ENCODE measurements at regions not wholly inside any gene's neighbourhood (a gene's known extent, or its start where the extent isn't known, plus 50 kb on each side); places are given as distances from the start of the nearest gene placed in this dataset.

GRCh38 chr18:44036501-44036900 lies 644.2 kb upstream of the SETBP1 start:
- Mint-ChIP-seq H3K4me3 (no peak overlapping the region), H3K9me3 (no peaks in the 10 kb centered on the region), H3K27me3 (ENCODE audit: insufficient read depth) (no peaks in the 10 kb centered on the region), H3K36me3 (ENCODE audit: low read depth) (no peaks in the 10 kb centered on the region), H3K27ac (no peak overlapping the region), H3K4me1 (peaks cover 12% of the 10 kb centered on the region)
- Histone ChIP-seq H3K9me3 (ENCODE audit: control insufficient read depth, low read length) (no peaks in the 10 kb centered on the region), H3K4me1 (ENCODE audit: control insufficient read depth, insufficient read depth, low read length) (peaks cover 7% of the 10 kb centered on the region), H3K36me3 (ENCODE audit: control insufficient read depth, insufficient read depth, low read length) (no peaks in the 10 kb centered on the region), H3K4me3 (ENCODE audit: low read length) (no peak overlapping the region), H3K9ac (ENCODE audit: extremely low read depth, low read length, poor library complexity, severe bottlenecking) (no peak overlapping the region), H3K27ac (ENCODE audit: low read depth, low read length) (no peak overlapping the region), H3K27me3 (ENCODE audit: control insufficient read depth, insufficient read depth, low read length, poor library complexity, severe bottlenecking) (no peaks in the 10 kb centered on the region)
- no peak for TF ChIP-seq CTCF (conservative IDR thresholded peaks at IDR 0.05)
- 42% methylated on average over 3 of the region's 3 CpGs; no CpG with 5 or more reads in 1 of the 2 experiments for WGBS, 2 experiments (ENCODE audit: insufficient coverage in 1 of 2, insufficient read length in 1 of 2)
- DNase-seq, result no peak

- Histone ChIP-seq H3K9me3 (ENCODE audit: control insufficient read depth, low read length) (no peaks in the 10 kb centered on the region), H3K9ac (ENCODE audit: extremely low read depth, low read length, poor library complexity, severe bottlenecking) (no peak overlapping the region), H3K4me1 (ENCODE audit: control insufficient read depth, insufficient read depth, low read length) (no peaks in the 10 kb centered on the region), H3K4me3 (ENCODE audit: low read length) (no peak overlapping the region), H3K27me3 (ENCODE audit: control insufficient read depth, insufficient read depth, low read length, poor library complexity, severe bottlenecking) (no peaks in the 10 kb centered on the region), H3K36me3 (ENCODE audit: control insufficient read depth, insufficient read depth, low read length) (no peaks in the 10 kb centered on the region), H3K27ac (ENCODE audit: low read depth, low read length) (no peak overlapping the region)
- WGBS, 2 experiments (ENCODE audit: insufficient coverage in 1 of 2, insufficient read length in 1 of 2), result 77% methylated on average over 2 of the region's 2 CpGs; no CpG with 5 or more reads in 1 of the 2 experiments
- no peaks in the 10 kb centered on the region for H3K27me3 Mint-ChIP-seq (ENCODE audit: insufficient read depth)
- no peak for DNase-seq
- H3K4me3 Mint-ChIP-seq, result no peak overlapping the region
- H3K27ac Mint-ChIP-seq, result no peak overlapping the region
- H3K36me3 Mint-ChIP-seq (ENCODE audit: low read depth), result no peaks in the 10 kb centered on the region
- no peak for TF ChIP-seq CTCF (conservative IDR thresholded peaks at IDR 0.05)
- no peaks in the 10 kb centered on the region for H3K9me3 Mint-ChIP-seq
- peaks cover 6% of the 10 kb centered on the region for H3K4me1 Mint-ChIP-seq
These were observed 641.5 kb upstream of the SETBP1 start for GRCh38 chr18:44039216-44039615.

GRCh38 chr18:44039826-44040225 lies 640.9 kb upstream of the SETBP1 start:
- no peak overlapping the region for H3K27ac Mint-ChIP-seq
- Histone ChIP-seq H3K27ac (ENCODE audit: low read depth, low read length) (no peak overlapping the region), H3K27me3 (ENCODE audit: control insufficient read depth, insufficient read depth, low read length, poor library complexity, severe bottlenecking) (no peaks in the 10 kb centered on the region), H3K4me3 (ENCODE audit: low read length) (no peak overlapping the region), H3K9me3 (ENCODE audit: control insufficient read depth, low read length) (no peaks in the 10 kb centered on the region), H3K9ac (ENCODE audit: extremely low read depth, low read length, poor library complexity, severe bottlenecking) (no peak overlapping the region), H3K4me1 (ENCODE audit: control insufficient read depth, insufficient read depth, low read length) (no peaks in the 10 kb centered on the region), H3K36me3 (ENCODE audit: control insufficient read depth, insufficient read depth, low read length) (no peaks in the 10 kb centered on the region)
- no peak for DNase-seq
- no peak for TF ChIP-seq CTCF (conservative IDR thresholded peaks at IDR 0.05)
- no peaks in the 10 kb centered on the region for H3K9me3 Mint-ChIP-seq
- no peaks in the 10 kb centered on the region for H3K27me3 Mint-ChIP-seq (ENCODE audit: insufficient read depth)
- H3K4me3 Mint-ChIP-seq, result no peak overlapping the region
- H3K4me1 Mint-ChIP-seq, result peaks cover 6% of the 10 kb centered on the region
- WGBS, 2 experiments (ENCODE audit: insufficient coverage in 1 of 2, insufficient read length in 1 of 2), result 100% methylated on average over 1 of the region's 1 CpG; no CpG with 5 or more reads in 1 of the 2 experiments
- H3K36me3 Mint-ChIP-seq (ENCODE audit: low read depth), result no peaks in the 10 kb centered on the region

Measured in endodermal cell (in vitro differentiated cells).